Liver (tissue), 8 donors: ENCODE measurements at regions not wholly inside any gene's neighbourhood (a gene's known extent, or its start where the extent isn't known, plus 50 kb on each side); places are given as distances from the start of the nearest gene placed in this dataset.
A peak's percentile ranks its signal among the peaks of the same experiment; 100 is the strongest.

Experiments used
- DNase-seq: peaks from one replicate; pipeline ENCODE4 v3.0.0-alpha.2; 2017; ENCODE audit warnings: low spot score
- H3K27ac ChIP-seq, 2 donors: one replicate each; pipeline ENCODE4 v1.7.0; 2013; ENCODE audit warnings: inconsistent platforms in 2 of 2, low read length in 2 of 2, control low read depth in 1 of 2, low read depth in 1 of 2, mild to moderate bottlenecking in 1 of 2
- H3K27me3 ChIP-seq, 4 donors: one replicate each; pipeline versions ENCODE4 v1.6.1 to v1.7.0; 2013; ENCODE audit warnings: low read length in 3 of 4, inconsistent platforms in 1 of 4, mild to moderate bottlenecking in 1 of 4, moderate library complexity in 1 of 4; ENCODE audit not compliant: control insufficient read depth in 4 of 4, insufficient read depth in 4 of 4
- H3K36me3 ChIP-seq, 4 donors: one replicate each; pipeline versions ENCODE4 v1.6.1 to v1.7.0; 2013; ENCODE audit warnings: low read length in 3 of 4, mild to moderate bottlenecking in 3 of 4, low read depth in 1 of 4, moderate library complexity in 1 of 4; ENCODE audit not compliant: control insufficient read depth in 4 of 4, insufficient read depth in 3 of 4
- H3K4me1 ChIP-seq, 4 donors: one replicate each; pipeline versions ENCODE4 v1.6.1 to v1.7.0; 2013; ENCODE audit warnings: low read length in 3 of 4, mild to moderate bottlenecking in 3 of 4, moderate library complexity in 1 of 4; ENCODE audit not compliant: control insufficient read depth in 4 of 4, insufficient read depth in 4 of 4
- H3K4me3 ChIP-seq, 3 donors: one replicate each; pipeline versions ENCODE4 v1.6.1 to v1.7.0; 2013; ENCODE audit warnings: low read length in 3 of 3, control low read depth in 1 of 3, low read depth in 1 of 3, mild to moderate bottlenecking in 1 of 3
- H3K9ac ChIP-seq, 2 donors: one replicate each; pipeline ENCODE4 v1.7.0; 2013; ENCODE audit warnings: low read length in 2 of 2, mild to moderate bottlenecking in 2 of 2, moderate library complexity in 2 of 2, control low read depth in 1 of 2, low read depth in 1 of 2
- H3K9me3 ChIP-seq, 4 donors: one replicate each; pipeline versions ENCODE4 v1.6.1 to v1.7.0; 2013; ENCODE audit warnings: low read length in 3 of 4; ENCODE audit not compliant: control insufficient read depth in 4 of 4
- EGR1 ChIP-seq, 2 donors: IDR thresholded peaks; 2 replicates each; pipeline ENCODE4 v1.6.1; 2016 to 2018; ENCODE audit warnings: antibody characterized with exemption in 2 of 2, low read depth in 2 of 2
- FOXA1 ChIP-seq: IDR thresholded peaks from 2 replicates; pipeline ENCODE4 v1.6.1; 2016; ENCODE audit warnings: antibody characterized with exemption
- FOXA2 ChIP-seq: IDR thresholded peaks from 2 replicates; pipeline ENCODE4 v1.6.1; 2016; ENCODE audit warnings: antibody characterized with exemption
- HNF4A ChIP-seq, 2 donors: conservative IDR thresholded peaks; 2 replicates each; pipeline ENCODE4 v1.6.1; 2016; ENCODE audit warnings: antibody characterized with exemption in 2 of 2, mild to moderate bottlenecking in 2 of 2
- HNF4G ChIP-seq: IDR thresholded peaks from 2 replicates; pipeline ENCODE4 v1.6.1; 2016; ENCODE audit warnings: antibody characterized with exemption
- NR2F2 ChIP-seq: IDR thresholded peaks from 2 replicates; pipeline ENCODE4 v1.6.1; 2016; ENCODE audit warnings: antibody characterized with exemption
- RXRA ChIP-seq, 2 donors: IDR thresholded peaks; 2 replicates each; pipeline ENCODE4 v1.6.1; 2017 to 2018; ENCODE audit warnings: antibody characterized with exemption in 2 of 2, mild to moderate bottlenecking in 1 of 2
- SP1 ChIP-seq: IDR thresholded peaks from 2 replicates; pipeline ENCODE4 v1.6.1; 2018; ENCODE audit warnings: antibody characterized with exemption, mild to moderate bottlenecking
- TAF1 ChIP-seq: conservative IDR thresholded peaks from 2 replicates; pipeline ENCODE4 v1.6.1; 2016; ENCODE audit warnings: antibody characterized with exemption, mild to moderate bottlenecking
- ZBTB33 ChIP-seq: IDR thresholded peaks from 2 replicates; pipeline ENCODE4 v1.6.1; 2016; ENCODE audit warnings: antibody characterized with exemption
- WGBS: extraction: QIAGEN DNeasy Blood & Tissue Kit; methylation state at CpG from one replicate; pipeline ENCODE4 v1.1.7; 2013; 5-methylcytosine and 5-hydroxymethylcytosine counted together
- TF ChIP-seq, protein P1 (sequence below): IDR thresholded peaks from 2 replicates; pipeline ENCODE4 v1.6.1; 2016; ENCODE audit warnings: antibody characterized with exemption
- TF ChIP-seq, protein P2 (sequence below): IDR thresholded peaks from 2 replicates; pipeline ENCODE4 v1.6.1; 2016; ENCODE audit warnings: antibody characterized with exemption
- TF ChIP-seq, protein P3 (sequence below): fragments of 150-350 bp; IDR thresholded peaks from 2 replicates; pipeline ENCODE4 v1.5.1; 2017; ENCODE audit warnings: improper control_type of control experiment, low read depth, low read length; ENCODE audit not compliant: missing input control
- TF ChIP-seq, protein P4 (sequence below): IDR thresholded peaks from 2 replicates; pipeline ENCODE4 v1.6.1; 2016; ENCODE audit warnings: antibody characterized with exemption, mild to moderate bottlenecking
- donor health status: healthy.
- donor health status: healthy.
- donor health status: healthy.
- donor health status: healthy.
- donor health status: healthy.

- Histone ChIP-seq H3K36me3 (no peaks in the 10 kb centered on the region), H3K27me3 (no peaks in the 10 kb centered on the region), H3K27ac (peak overlapping the region in 1 of 2 donors; percentile 7), H3K4me3 (no peak overlapping the region), H3K9me3 (no peaks in the 10 kb centered on the region), H3K4me1 (peaks cover 0 to 8% (median 3%) of the 10 kb centered on the region in 4 donors), H3K9ac (peak overlapping the region in 1 of 2 donors; percentile 19)
- TF ChIP-seq SP1 (no peak), FOXA1 (no peak), RXRA (IDR thresholded peaks at IDR 0.05) (no peak), ZBTB33 (no peak), EGR1 (IDR thresholded peaks at IDR 0.05; ENCODE audit: low read depth in 2 of 2) (no peak), HNF4A (conservative IDR thresholded peaks at IDR 0.05) (no peak), HNF4G (no peak), NR2F2 (no peak), TAF1 (no peak), FOXA2 (no peak)
- TF ChIP-seq, protein P1, sequence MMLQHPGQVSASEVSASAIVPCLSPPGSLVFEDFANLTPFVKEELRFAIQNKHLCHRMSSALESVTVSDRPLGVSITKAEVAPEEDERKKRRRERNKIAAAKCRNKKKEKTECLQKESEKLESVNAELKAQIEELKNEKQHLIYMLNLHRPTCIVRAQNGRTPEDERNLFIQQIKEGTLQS = no peak
- TF ChIP-seq, protein P2, sequence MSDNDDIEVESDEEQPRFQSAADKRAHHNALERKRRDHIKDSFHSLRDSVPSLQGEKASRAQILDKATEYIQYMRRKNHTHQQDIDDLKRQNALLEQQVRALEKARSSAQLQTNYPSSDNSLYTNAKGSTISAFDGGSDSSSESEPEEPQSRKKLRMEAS = no peak
- TF ChIP-seq, protein P3, sequence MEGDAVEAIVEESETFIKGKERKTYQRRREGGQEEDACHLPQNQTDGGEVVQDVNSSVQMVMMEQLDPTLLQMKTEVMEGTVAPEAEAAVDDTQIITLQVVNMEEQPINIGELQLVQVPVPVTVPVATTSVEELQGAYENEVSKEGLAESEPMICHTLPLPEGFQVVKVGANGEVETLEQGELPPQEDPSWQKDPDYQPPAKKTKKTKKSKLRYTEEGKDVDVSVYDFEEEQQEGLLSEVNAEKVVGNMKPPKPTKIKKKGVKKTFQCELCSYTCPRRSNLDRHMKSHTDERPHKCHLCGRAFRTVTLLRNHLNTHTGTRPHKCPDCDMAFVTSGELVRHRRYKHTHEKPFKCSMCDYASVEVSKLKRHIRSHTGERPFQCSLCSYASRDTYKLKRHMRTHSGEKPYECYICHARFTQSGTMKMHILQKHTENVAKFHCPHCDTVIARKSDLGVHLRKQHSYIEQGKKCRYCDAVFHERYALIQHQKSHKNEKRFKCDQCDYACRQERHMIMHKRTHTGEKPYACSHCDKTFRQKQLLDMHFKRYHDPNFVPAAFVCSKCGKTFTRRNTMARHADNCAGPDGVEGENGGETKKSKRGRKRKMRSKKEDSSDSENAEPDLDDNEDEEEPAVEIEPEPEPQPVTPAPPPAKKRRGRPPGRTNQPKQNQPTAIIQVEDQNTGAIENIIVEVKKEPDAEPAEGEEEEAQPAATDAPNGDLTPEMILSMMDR = no peak
- TF ChIP-seq, protein P4, sequence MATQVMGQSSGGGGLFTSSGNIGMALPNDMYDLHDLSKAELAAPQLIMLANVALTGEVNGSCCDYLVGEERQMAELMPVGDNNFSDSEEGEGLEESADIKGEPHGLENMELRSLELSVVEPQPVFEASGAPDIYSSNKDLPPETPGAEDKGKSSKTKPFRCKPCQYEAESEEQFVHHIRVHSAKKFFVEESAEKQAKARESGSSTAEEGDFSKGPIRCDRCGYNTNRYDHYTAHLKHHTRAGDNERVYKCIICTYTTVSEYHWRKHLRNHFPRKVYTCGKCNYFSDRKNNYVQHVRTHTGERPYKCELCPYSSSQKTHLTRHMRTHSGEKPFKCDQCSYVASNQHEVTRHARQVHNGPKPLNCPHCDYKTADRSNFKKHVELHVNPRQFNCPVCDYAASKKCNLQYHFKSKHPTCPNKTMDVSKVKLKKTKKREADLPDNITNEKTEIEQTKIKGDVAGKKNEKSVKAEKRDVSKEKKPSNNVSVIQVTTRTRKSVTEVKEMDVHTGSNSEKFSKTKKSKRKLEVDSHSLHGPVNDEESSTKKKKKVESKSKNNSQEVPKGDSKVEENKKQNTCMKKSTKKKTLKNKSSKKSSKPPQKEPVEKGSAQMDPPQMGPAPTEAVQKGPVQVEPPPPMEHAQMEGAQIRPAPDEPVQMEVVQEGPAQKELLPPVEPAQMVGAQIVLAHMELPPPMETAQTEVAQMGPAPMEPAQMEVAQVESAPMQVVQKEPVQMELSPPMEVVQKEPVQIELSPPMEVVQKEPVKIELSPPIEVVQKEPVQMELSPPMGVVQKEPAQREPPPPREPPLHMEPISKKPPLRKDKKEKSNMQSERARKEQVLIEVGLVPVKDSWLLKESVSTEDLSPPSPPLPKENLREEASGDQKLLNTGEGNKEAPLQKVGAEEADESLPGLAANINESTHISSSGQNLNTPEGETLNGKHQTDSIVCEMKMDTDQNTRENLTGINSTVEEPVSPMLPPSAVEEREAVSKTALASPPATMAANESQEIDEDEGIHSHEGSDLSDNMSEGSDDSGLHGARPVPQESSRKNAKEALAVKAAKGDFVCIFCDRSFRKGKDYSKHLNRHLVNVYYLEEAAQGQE = no peak
- DNase-seq = no peak
- WGBS = 28% methylated on average over 9 of the region's 9 CpGs
Observed at GRCh38 chr4:123345137-123345934, 51.3 kb upstream of the SPRY1 start.

- no peaks in the 10 kb centered on the region for H3K27me3 ChIP-seq
- DNase-seq = no peak
- H3K9me3 ChIP-seq = no peaks in the 10 kb centered on the region
- no peaks in the 10 kb centered on the region for H3K36me3 ChIP-seq
- TF ChIP-seq FOXA2 = no peak
- TF ChIP-seq, protein P1 = no peak
- H3K4me1 ChIP-seq = peaks cover 0 to 8% (median 3%) of the 10 kb centered on the region in 4 donors
- H3K9ac ChIP-seq = peak overlapping the region in 1 of 2 donors; percentile 19
- WGBS = 62% methylated on average over 3 of the region's 3 CpGs
- H3K4me3 ChIP-seq = no peak overlapping the region
- peak overlapping the region in 1 of 2 donors; percentile 7 for H3K27ac ChIP-seq
Observed at GRCh38 chr4:123345935-123346300, 50.7 kb upstream of the SPRY1 start.
